Fibroblast of the aortic adventitia (primary cell): ENCODE measurements at regions not wholly inside any gene's neighbourhood (a gene's known extent, or its start where the extent isn't known, plus 50 kb on each side); places are given as distances from the start of the nearest gene placed in this dataset.

Source experiments
- DNase-seq: peaks from one replicate; pipeline ENCODE4 v3.0.0-alpha.2; 2010; ENCODE audit warnings: low read depth
- H3K4me3 ChIP-seq: 2 replicates; pipeline ENCODE4 v1.5.1; 2011; ENCODE audit warnings: low read depth, mild to moderate bottlenecking, control low read depth, low read length, moderate library complexity
- CTCF ChIP-seq: IDR thresholded peaks from 2 replicates; pipeline ENCODE4 v1.5.1; 2011; ENCODE audit warnings: mild to moderate bottlenecking, low read length, control low read depth, inconsistent platforms; ENCODE audit not compliant: insufficient read depth

GRCh38 chr22:48520207-48520606 lies 1307.5 kb downstream of the BRD1 start:
- TF ChIP-seq CTCF: no peak
- no peak for DNase-seq
- H3K4me3 ChIP-seq: no peak overlapping the region

- no peak for DNase-seq
- no peak overlapping the region for H3K4me3 ChIP-seq
These were observed 1310.3 kb downstream of the BRD1 start for GRCh38 chr22:48517039-48518030.

GRCh38 chr22:48516571-48516970 lies 1311.1 kb downstream of the BRD1 start:
- no peak for DNase-seq
- H3K4me3 ChIP-seq: no peak overlapping the region
- no peak for TF ChIP-seq CTCF

More at GRCh38 chr22:48517039-48518030, 1310.3 kb downstream of the BRD1 start:
- TF ChIP-seq CTCF: no peak

DNA sequence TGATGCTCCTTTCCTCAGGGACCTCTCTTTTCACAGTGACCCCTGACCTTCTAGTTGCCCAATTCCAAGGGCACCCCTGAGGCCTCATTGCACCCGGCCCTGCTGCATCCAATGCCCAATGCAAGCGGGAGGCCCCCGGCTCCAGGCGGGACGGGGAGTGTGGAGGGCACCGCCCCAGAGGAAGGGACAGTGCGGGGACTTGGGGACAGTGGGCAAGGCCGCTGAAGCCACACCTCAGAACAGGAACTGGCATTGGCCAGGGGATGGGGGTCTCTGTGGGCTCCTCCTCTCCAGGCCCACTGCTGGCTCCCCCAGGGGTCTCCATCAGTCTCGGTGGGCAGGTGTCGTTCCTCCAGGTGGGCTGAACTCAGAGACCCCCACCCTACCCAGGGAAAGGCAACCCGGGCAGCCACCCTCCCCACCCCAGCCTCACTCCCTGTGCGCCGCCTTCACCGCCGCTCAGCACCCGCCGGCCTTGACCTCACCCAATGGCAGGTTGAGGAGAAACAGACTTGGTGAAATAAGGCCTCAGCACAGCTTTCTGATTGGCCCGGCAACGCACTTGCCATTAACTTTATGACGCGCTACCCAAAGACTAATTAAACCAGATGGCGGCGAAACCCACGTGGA lies 1312.0 kb downstream of the BRD1 start:
- DNase-seq: no peak
- no peak overlapping the region for H3K4me3 ChIP-seq
- TF ChIP-seq CTCF: no peak

- no peak for TF ChIP-seq CTCF
- no peak for DNase-seq
These were observed 1313.7 kb downstream of the BRD1 start for GRCh38 chr22:48513929-48514328.

GRCh38 chr22:48513446-48513845 lies 1314.2 kb downstream of the BRD1 start:
- no peak overlapping the region for H3K4me3 ChIP-seq
- DNase-seq: no peak
- TF ChIP-seq CTCF: no peak

More at GRCh38 chr22:48513929-48514328, 1313.7 kb downstream of the BRD1 start:
- H3K4me3 ChIP-seq: no peak overlapping the region
